ENCODE measurements at regions not wholly inside any gene's neighbourhood (a gene's known extent, or its start where the extent isn't known, plus 50 kb on each side); places are given as distances from the start of the nearest gene placed in this dataset.

- no peak for DNase-seq (ENCODE audit: low spot score)
Observed at GRCh38 chr2:15807418-15808203, 132.7 kb upstream of the MYCN start.

- no peak for DNase-seq (ENCODE audit: low spot score)
Observed at GRCh38 chr2:15808204-15808910, 132.0 kb upstream of the MYCN start.

GRCh38 chr2:15808944-15809343 lies 131.4 kb upstream of the MYCN start:
- DNase-seq (ENCODE audit: low spot score), result no peak

GRCh38 chr2:15809404-15809803 lies 130.9 kb upstream of the MYCN start:
- no peak for DNase-seq (ENCODE audit: low spot score)

GRCh38 chr2:15810477-15811150 lies 129.7 kb upstream of the MYCN start:
- DNase-seq (ENCODE audit: low spot score), result no peak

GRCh38 chr2:15811367-15811766 lies 129.0 kb upstream of the MYCN start:
- DNase-seq (ENCODE audit: low spot score), result no peak

GRCh38 chr2:15812187-15812780 lies 128.1 kb upstream of the MYCN start:
- DNase-seq (ENCODE audit: low spot score), result no peak

GRCh38 chr2:15813481-15814266 lies 126.7 kb upstream of the MYCN start:
- no peak for DNase-seq (ENCODE audit: low spot score)

- DNase-seq (ENCODE audit: low spot score), result no peak
Observed at GRCh38 chr2:15814403-15814802, 125.9 kb upstream of the MYCN start.

GRCh38 chr2:15814946-15815345 lies 125.4 kb upstream of the MYCN start:
- DNase-seq (ENCODE audit: low spot score), result no peak

- DNase-seq (ENCODE audit: low spot score), result no peak
Observed at GRCh38 chr2:15816226-15816625, 124.1 kb upstream of the MYCN start.

- DNase-seq (ENCODE audit: low spot score), result no peak
Observed at GRCh38 chr2:15816674-15817406, 123.5 kb upstream of the MYCN start.

GRCh38 chr2:15817748-15818147 lies 122.6 kb upstream of the MYCN start:
- DNase-seq (ENCODE audit: low spot score), result no peak

- DNase-seq (ENCODE audit: low spot score), result no peak
Observed at GRCh38 chr2:15818318-15818753, 122.0 kb upstream of the MYCN start.

- DNase-seq (ENCODE audit: low spot score), result no peak
Observed at GRCh38 chr2:15818881-15819280, 121.5 kb upstream of the MYCN start.

- DNase-seq (ENCODE audit: low spot score), result no peak
Observed at GRCh38 chr2:15819562-15820256, 120.6 kb upstream of the MYCN start.

- no peak for DNase-seq (ENCODE audit: low spot score)
Observed at GRCh38 chr2:15820257-15820566, 120.1 kb upstream of the MYCN start.

- DNase-seq (ENCODE audit: low spot score), result no peak
Observed at GRCh38 chr2:15820927-15821326, 119.4 kb upstream of the MYCN start.

GRCh38 chr2:15822151-15823044 lies 118.0 kb upstream of the MYCN start:
- no peak for DNase-seq (ENCODE audit: low spot score)
